Upper lobe of left lung (tissue), 4 donors: ENCODE measurements at regions not wholly inside any gene's neighbourhood (a gene's known extent, or its start where the extent isn't known, plus 50 kb on each side); places are given as distances from the start of the nearest gene placed in this dataset.

Source experiments
- CTCF ChIP-seq, 6 experiments: fragments of 450-650 bp in 4 of 6; fragments of 200-600 bp in 2 of 6; sonication (generic) in 2 of 6; IDR thresholded peaks; one replicate each; pipeline ENCODE4 v1.5.1; 2016 to 2019; ENCODE audit warnings: antibody characterized with exemption in 6 of 6
- EP300 ChIP-seq, 4 donors: sonication (generic); formaldehyde crosslinking; IDR thresholded peaks; one replicate each; pipeline ENCODE4 v1.5.1; 2017; ENCODE audit warnings: antibody characterized with exemption in 4 of 4, control low read depth in 2 of 4
- POLR2A ChIP-seq, 4 donors: fragments of 450-650 bp; IDR thresholded peaks; one replicate each; pipeline ENCODE4 v1.5.1; 2016 to 2017; ENCODE audit warnings: antibody characterized with exemption in 4 of 4, mild to moderate bottlenecking in 2 of 4
- POLR2AphosphoS5 ChIP-seq, 2 donors: sonication (generic); formaldehyde crosslinking; IDR thresholded peaks; one replicate each; pipeline ENCODE4 v1.5.1; 2017; ENCODE audit warnings: antibody characterized with exemption in 2 of 2

GRCh38 chrX:39327255-39327654 is 526.0 kb downstream of the MID1IP1 start:
- TF ChIP-seq CTCF (IDR thresholded peaks at IDR 0.05) (no peak), POLR2AphosphoS5 (IDR thresholded peaks at IDR 0.05) (no peak), EP300 (IDR thresholded peaks at IDR 0.05) (no peak), POLR2A (IDR thresholded peaks at IDR 0.05) (no peak)
